ENCODE measurements at regions not wholly inside any gene's neighbourhood (a gene's known extent, or its start where the extent isn't known, plus 50 kb on each side); places are given as distances from the start of the nearest gene placed in this dataset.

DNA sequence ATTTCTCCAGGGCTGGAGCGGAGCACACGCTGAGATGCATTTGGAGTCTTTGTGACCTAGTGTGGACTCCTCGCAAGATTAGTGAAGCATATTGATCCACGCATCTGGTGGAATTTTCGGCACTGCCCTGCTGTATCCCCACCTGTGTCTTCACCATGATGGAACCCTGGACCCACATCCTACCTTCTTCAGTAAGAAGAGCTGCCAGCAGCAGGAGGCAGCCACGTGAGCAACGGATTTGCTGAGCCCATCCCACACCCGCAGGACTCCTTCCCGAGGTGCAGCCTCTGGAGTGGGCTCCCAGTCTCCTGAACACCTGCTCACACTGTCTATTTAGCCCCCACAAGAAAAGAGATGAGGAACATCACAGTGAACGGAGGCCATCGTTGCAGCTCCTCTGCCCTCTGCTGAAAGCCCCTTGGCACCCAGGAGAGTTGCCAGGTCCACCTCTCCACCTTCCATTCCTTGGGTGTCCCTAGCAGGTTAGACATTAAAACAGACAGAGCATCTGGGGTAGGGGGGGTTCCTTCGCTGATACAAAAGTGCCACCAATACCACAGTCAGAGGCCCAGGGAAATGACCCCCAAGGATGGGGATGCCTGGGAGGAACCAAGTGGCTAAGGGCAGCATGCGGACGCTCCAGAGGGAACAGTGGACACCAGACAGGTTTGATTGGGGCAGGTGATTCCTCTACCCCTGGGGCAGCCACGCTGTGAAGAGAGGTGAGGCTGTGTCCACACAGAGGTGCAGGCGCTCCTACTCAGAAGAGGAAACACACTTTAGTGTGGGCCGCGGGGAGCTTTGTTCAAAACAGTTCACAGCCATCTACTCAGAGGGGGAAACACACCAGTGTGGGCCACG is 302.8 kb upstream of the SALL3 start:
- DNase-seq: no peak

DNA sequence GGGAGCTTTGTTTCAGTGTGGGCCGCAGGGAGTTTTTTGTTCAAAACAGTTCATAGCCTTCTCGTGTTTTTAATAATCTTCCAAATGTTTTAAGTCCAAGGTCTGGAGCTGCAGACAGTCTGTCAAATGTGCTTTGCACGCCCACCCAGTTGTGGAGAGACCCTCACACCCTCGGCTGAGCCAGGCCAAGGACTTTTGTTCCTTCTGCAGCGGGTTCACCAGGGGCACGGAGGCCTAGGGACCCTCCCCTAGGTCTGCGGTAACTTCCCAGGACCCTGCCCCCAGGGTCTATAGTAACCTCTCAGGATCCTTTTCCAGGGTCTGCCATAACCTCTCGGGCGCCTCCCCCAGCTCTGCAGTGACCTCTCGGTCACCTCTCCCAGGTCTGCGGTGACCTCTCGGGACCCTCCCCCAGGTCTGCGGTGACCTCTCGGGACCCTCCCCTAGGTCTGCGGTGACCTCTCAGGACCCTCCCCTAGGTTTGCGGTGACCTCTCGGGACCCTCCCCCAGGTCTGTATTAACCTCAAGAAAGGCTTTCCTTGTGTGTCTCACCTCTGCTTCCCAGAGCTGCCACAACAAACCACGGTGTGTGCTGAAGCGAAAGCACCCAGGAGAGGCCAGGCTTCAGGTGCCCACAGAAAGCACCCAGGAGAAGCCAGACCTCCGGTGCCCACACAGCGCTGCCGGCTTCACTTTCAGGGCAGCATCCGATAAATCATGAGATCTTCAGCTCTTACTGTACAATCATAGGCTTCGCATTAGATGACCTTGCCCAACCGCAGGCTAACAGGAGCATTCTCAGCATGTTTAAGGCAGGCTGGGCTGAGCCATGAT is 301.9 kb upstream of the SALL3 start:
- DNase-seq: no peak

DNA sequence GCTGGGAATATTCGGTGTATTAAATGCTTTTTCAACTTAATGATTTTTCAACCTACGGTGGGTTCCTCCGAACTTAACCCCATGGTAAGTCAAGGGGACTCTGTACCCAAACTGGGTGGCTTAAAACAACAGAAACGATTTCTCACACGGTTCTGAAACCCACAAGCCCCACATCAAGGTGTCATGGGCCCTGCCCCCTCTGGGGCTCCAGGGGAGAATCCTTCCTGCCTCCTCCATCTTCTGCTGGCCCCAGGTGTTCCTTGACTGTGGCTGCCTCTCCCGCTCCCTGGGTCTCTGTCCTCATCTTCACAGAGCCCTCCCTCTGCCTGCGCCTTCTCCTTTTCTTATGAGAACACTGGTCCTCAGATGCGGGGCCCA is 301.3 kb upstream of the SALL3 start:
- DNase-seq: no peak

DNA sequence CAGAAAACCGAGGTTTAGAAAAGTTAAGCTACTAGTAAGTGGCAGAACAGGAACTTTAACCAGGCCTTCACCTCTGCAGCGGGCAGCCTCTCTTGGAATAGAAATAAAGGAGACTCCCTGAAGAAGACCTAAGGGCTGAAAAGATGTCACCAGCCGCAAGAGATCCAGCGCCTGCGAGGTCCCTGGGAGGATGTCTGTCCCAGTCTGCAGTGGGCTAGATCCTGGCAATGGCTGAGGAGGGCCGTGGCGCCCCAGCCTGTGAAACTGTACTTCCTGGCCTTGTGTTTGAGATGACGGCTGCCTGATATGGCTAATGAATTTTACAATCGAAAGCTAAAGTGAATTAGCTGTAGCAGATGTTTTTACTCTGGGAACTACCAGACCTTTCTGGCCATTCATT is 300.6 kb upstream of the SALL3 start:
- DNase-seq: no peak

DNA sequence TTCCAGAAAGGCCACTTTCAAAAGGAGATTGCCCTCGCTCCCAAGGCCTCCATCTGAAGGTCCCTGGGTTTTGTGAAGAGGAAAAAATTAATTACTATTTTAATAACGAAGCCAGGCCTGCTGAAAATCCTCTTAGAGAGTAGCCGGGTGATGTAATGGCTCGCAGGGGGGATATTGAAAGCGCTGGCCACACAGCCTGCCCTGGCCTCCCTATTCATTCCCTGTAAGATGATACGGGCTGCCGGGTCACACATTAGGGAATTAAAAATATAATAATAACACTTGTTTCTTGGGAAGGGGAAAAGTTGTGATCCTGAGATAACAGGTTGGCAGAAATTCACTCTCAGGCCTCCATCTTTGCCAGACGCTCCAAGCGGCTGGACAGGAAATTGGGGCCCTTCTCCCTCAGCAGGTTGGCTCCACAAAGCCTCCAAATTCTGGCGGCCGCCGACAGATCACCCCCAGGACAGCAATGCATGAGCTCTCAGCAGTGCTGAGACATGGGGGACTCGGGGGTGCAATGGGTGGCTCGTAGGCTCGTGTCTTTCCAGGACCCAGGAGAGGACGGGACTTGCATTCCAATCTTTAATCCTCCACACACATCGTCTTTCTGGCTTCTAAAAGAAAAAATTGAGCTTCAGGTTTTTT is 299.9 kb upstream of the SALL3 start:
- DNase-seq: no peak

DNA sequence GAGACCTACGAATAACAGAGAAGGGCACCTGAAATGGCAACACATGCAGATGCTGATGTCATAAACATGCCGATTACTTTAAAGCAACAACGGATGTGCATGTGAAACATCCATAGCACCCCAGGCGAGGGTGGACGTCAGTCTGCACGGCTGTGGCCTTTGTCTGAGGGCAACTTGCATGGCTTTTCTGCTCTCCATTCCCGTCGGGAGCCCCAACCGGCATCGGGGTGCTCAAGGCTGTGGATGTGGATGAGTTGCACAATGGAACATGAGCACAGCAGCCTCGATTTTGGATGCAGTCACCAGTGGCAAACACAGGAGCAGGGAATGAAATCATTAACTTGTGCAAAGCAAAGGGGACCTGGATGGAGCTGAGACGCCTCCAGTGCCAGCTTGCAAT is 298.2 kb upstream of the SALL3 start:
- no peak for DNase-seq

DNA sequence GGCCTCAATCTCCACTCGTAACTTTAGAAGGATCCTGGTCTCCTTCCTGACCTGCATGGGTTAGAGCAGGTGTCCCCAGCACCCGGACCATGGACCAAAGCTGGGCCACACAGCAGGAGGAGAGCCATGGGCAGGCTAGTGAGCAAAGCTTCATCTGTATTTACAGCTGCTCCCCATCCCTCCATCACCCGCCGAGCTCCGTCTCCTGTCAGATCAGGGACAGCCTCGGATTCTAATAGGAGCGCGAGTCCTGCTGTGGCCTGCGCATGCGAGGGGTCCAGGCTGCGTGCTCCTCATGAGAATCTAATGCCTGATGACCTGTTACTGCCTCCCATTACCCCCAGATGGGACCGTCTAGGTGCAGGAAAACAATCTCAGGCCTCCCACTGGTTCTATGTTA is 297.7 kb upstream of the SALL3 start:
- no peak for DNase-seq

DNA sequence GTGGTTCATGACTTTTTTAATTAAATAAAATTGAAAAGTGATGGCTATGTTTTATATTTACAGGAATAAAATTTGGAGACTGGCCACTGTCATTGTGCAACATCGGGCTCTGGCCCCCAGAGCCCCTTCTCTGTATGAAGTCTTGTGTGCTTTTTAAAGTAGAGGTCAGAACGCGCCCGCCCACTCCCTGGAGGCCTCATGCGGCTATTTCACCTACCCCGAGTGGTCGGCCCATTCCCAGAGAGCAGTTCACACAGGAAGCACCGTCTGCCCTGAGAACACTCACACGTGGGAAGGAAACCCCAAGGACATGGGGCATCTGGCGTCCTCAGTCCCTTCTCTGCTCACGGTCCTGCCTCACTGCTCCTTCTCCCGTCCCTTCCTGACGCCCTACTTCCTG is 296.9 kb upstream of the SALL3 start:
- DNase-seq: no peak

DNA sequence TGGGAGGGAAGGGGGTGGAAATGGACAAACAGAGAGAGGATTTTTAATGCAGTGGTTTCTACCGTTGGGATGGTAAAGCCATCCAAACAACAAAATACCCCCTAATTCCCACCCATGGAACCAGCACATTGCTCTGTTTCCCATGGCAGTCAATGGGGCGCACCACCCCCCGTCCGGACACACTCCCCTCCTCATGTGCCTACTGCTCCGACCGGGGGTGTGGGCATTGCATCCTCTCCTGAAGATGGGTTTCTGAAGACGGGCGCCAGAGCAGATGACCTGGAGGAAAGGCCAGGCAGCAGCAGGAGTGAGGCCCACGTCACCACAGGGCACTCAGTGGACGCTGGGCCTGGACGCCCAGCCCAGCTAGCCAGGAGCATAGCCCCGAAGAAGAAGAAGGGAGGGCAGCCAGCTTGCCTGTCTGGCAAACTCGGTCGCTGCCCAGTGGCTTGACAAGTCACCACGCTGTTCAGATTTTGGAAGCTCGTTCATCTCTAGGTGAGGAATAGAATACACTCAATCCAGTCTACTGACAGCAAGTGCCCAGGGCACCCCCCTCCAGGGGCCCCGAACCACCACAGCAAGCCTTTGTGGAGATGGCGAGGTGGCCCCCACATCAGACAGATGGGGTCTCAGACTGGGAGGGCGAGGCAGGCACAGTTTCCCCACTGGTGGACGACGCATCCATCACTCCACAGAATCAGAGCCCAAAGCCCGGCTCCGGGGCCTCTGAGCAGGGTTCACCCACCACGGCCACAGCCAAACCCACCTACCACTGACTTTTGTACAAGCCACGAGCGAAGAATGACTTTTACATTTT is 296.2 kb upstream of the SALL3 start:
- DNase-seq: no peak

DNA sequence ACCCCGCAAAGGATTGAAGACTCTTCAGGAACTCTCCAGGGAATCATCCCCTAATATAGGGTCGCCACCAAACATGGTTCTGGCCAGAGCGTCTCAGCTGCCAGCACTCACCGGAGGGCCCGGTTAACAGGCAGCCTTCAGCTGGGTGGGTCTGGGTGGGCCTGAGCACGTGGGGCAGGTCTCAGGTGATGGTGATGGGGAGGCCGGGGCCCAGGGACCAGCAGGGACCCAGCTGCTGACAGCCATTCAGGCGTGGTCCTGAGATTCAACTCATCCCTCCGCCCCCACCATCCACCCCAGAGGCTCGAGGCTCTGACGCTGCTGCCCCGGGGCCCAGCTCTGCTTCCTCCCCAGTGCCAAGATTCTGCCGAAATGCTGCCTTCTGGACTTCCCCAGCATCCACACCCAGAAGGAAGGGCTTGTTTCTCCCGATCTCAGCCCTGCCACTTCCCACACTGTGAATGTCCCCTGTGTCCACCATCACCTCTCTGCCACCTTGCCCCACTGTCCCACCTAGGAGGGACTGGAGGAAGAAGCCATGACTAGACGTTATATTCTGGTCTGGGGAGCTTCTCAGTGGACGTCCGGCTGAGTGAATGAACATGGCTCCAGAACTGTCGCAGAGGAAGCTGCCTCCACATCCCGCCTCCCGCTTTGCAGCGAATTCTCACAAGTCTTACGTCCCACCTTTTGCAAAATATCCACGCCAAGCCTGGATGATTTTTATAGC is 294.2 kb upstream of the SALL3 start:
- no peak for DNase-seq

DNA sequence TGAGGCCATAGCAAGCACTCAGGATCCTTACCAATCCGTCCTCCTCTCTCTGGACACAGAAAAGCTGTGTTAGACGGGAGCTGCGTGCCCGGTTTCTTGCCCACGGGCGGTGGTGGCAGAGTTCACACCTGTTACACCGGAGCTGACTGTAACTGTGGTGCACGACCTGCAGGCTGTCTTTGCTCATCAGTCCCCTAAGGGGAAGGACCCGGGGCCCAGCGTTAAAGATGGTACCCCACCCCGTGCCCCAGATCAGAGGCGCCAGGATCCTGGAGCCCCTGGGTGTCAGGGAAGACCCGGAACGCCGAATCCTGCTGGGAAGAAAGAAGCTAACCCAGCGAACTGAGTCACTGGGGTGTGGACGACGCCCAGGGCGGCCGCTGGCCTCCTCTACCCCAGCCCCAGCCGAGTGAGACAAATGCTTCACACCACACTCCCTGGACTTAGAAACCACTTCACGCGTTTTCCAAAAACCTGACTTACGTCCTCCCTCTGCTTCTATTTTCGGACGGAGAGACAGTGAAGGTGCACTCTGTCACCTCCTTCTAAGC is 293.6 kb upstream of the SALL3 start:
- no peak for DNase-seq

DNA sequence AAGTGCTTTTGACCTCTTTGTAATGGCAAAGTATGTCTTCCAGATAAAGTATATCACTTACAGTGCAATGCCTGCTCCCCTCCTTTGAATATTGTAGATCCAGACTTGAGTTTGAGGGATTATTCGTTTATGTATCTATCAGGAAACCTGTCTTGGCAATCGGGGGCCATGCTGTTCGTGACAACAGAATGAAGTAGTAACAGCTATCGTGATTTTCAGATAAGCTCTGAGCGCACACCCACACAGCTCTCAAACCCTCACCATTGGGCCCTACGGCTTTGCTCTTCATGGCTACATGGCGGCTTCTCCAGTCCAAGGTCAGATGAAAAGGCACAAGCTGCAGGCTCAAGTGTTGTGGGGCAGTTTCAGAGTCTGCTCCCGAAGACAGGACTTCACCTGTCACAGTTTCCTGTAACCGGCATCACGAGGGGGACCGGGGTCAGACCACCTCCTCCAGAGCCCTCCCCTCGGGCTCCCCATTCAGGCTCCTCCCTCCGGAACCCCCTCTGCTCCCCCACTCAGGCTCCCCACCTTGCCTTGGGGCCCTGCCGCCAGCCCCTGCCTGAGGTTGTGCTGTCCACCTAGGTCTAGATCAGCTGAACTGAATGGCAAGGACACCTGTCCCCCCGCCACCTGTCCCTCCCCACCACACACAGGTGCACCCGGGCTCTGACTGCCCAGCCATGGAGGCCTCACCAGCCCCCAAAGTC is 292.5 kb upstream of the SALL3 start:
- DNase-seq: no peak

DNA sequence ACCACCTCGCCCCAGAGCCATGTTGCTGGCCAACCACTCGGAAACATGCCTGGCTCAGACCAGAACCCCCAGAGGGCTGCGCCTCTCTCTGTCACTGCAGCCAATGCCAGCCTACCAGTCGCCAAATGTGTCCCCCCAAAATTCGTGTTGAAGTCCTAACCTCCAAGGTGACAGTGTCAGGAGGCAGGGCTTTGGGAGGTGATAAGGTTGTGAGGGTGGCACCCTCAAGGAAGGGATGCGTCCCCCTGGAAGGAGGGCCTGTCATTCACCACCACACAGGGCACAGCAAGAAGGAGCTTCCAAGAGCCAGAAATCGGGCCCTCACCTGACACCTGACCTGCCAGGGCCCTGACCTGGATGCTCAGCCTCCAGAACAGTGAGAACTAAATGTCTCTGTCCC is 291.9 kb upstream of the SALL3 start:
- no peak for DNase-seq

DNA sequence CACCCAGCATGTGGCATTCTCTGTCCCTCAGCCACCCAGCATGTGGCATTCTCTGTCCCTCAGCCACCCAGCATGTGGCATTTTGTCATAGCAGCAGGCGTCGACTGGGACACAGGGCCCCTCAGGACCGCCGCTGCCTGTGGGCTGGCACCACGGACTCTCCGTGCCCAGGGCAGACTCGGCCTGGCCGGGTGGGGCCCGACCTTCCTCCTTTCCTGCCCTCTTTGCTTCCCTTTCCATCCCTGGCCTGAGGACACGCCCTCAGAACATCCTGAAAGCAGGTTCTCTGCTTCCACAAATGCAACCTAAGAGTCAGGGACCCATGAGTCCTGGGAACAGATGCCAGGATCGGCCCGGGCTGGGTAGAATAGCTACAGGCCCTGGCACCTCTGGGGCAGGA is 291.4 kb upstream of the SALL3 start:
- DNase-seq: no peak

DNA sequence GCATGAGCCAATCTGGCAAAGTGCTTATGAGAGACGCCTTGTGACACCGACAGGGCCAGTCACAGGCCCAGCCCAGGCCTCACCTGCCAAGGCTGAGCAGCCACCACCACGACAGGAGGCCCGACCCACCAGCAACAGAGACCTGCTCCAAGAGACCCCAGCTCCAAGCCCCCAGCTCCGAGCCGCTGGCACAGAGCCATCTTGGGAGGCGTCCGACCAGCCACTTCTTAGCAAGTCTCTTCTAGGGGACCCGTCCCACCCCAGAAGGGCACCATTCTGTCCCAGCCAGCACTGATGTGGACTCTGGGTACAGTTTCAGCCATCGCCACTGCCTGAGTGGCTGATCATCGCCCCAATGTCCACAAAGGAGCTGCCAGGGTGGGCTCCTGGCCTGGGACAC is 290.7 kb upstream of the SALL3 start:
- DNase-seq: no peak

DNA sequence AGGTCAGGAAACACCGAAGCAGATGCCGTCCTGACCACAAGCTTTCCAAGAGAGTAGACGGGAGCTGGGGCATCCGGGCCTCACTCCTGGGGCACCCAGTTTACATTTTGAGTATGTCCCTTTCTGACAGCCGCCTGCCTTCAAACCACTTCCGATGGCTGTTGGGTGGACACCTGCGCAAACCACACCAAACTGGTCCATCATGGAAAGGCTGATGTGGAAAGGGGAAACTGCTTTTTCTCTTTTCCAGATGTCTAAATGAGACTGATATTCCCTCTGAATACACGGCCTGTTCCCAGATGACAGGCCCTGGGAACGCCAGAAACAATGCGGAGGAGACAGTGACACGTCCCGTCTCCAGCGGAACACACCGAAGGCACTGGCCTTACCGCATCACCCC is 290.0 kb upstream of the SALL3 start:
- DNase-seq: no peak

DNA sequence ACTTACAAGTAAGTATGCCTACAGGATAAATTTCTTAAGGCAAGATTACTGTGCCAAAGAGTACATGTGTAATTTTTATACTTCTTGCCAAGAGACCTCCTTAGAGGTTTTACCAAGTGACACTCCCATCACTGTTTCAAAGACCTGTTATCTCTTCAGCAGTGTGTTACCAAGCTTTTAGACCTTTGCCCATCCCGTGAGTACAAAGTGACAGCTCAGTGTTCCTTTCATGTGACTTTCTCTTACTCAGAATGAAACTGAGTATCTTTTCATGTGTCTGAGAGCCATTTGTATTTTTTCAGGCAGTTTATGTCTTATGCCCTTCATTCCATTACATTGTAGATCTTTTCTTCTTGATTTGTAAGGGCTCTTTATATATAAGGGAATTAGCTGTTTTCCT is 287.5 kb upstream of the SALL3 start:
- no peak for DNase-seq

DNA sequence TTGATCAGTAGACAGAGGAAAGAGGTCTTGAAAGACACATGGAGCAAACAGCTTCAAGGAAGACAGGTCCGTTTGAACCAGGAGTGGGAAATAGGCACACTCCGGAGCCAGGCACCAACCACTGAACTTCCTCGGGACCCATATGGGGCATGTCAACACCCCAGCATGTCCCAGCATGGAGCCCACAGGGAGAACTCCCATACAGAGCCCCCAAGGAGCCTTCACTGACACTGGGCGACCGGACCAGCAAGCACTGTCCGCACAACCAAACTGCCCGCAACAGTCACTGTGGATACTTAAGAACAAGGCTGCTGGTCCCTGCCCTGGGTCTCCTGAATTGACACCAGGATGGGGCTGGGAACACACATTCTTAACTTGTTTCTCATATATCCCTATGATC is 286.2 kb upstream of the SALL3 start:
- no peak for DNase-seq

DNA sequence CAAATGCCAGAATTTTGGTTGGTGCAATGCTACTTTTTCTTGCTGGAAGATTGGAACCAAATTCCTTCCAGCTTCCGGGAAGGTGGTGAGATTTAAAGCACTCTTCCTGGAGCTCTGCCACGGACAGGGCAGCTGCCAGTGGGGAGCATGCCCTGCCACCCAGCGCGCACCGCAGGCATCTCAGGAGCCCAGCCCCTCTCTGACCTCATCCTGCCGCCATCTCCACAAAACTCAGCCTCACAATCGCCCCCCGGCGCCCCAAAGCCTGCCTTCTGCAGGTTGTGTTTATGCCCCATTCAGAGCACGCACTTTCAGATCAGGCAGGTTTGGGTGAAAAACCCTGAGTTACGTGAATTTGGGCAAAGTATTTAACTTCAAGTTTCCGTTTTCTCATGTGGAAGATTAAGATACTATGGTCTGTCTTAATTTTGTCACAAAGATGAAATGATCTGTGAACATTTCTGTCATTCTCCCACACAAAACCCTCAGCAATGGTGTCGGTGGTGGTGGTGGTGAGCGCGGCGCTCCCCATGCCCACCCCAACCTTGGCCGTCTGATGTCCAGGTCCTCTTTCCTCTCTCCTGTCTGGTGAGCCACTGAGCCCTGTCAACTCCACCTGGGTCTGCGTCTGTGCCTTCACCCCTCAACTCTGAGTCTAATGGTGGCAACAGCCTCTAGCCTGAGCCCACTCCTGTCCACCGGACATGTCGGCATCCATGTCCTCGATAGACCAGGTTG is 282.8 kb upstream of the SALL3 start:
- no peak for DNase-seq

DNA sequence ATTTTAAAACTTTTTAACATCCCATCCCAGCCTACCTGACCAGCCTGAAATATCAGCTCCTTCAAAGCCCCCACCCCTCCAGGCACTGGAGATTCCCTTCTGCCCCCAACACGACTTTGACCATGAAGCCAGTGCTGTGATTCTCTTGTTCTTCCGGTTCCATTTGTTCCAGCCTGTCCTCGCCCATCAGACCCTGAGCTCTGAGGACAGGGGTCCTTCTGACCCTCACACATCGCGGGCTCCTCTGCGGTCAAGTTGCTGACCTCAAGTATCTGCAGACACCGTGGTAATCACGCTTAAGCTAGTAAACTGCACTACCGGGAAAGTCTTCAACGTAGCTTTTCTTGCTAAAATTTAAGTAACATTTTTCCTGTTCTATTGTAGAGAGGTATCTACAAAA is 282.2 kb upstream of the SALL3 start:
- DNase-seq: no peak

DNA sequence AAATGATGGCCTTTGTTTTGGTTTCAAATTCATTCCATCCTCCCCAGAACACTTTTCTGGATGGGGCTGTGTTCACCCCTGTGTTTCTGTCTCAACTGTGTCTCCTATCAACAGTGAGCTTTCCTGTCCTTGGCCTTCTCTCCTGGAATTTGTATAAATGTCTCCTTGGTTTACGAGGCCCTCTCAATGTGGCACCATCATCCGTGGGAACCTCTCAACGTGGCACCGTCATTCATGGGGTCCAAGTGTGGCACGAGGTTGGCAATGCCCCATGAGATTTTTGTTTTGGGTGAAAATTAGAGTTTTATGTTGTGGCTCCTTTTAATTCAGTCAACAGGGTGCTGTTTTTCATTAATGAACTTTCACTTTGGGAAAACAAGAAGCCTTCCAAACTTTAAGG is 280.7 kb upstream of the SALL3 start:
- no peak for DNase-seq

Data from right hindlimb (tissue), 1 donor.